Lung (tissue), 11 donors: ENCODE measurements at regions not wholly inside any gene's neighbourhood (a gene's known extent, or its start where the extent isn't known, plus 50 kb on each side); places are given as distances from the start of the nearest gene placed in this dataset.

Experiments used
- ATAC-seq: fragments of 200-7000 bp; cut with Tn5 transposase; one replicate; pipeline ENCODE4 v1.9.1; 2020; ENCODE audit warnings: moderate number of reproducible peaks; ENCODE audit not compliant: insufficient read depth, low FRiP score
- DNase-seq, 3 donors: peaks; one replicate each; pipeline ENCODE4 v3.0.0-alpha.2; 2013 to 2017
- H3K27ac ChIP-seq, 2 donors: one replicate each; pipeline ENCODE4 v1.5.1; 2013; ENCODE audit warnings: mild to moderate bottlenecking in 2 of 2, moderate library complexity in 2 of 2, control low read depth in 1 of 2, inconsistent platforms in 1 of 2, low read depth in 1 of 2, low read length in 1 of 2
- H3K27me3 ChIP-seq, 3 donors: one replicate each; pipeline ENCODE4 v1.5.1; 2013; ENCODE audit warnings: low read length in 2 of 3; ENCODE audit not compliant: control insufficient read depth in 3 of 3, insufficient read depth in 3 of 3
- H3K36me3 ChIP-seq, 4 donors: one replicate each; pipeline ENCODE4 v1.5.1; 2013; ENCODE audit warnings: low read length in 4 of 4, mild to moderate bottlenecking in 1 of 4, moderate library complexity in 1 of 4; ENCODE audit not compliant: control insufficient read depth in 4 of 4, insufficient read depth in 4 of 4
- H3K4me1 ChIP-seq, 5 donors: one replicate each; pipeline ENCODE4 v1.5.1; 2013; ENCODE audit warnings: low read length in 5 of 5, mild to moderate bottlenecking in 2 of 5, moderate library complexity in 1 of 5; ENCODE audit not compliant: control insufficient read depth in 5 of 5, insufficient read depth in 5 of 5
- H3K4me3 ChIP-seq: one replicate; pipeline ENCODE4 v1.5.1; 2013; ENCODE audit warnings: mild to moderate bottlenecking, control low read depth, moderate library complexity
- H3K9ac ChIP-seq, 2 donors: one replicate each; pipeline ENCODE4 v1.5.1; 2013; ENCODE audit warnings: low read length in 2 of 2, control low read depth in 1 of 2; ENCODE audit not compliant: insufficient read depth in 1 of 2
- H3K9me3 ChIP-seq, 4 donors: one replicate each; pipeline ENCODE4 v1.5.1; 2013; ENCODE audit warnings: low read length in 3 of 4, mild to moderate bottlenecking in 1 of 4, moderate library complexity in 1 of 4; ENCODE audit not compliant: control insufficient read depth in 4 of 4, insufficient read depth in 3 of 4
- CTCF ChIP-seq: IDR thresholded peaks from 2 replicates; pipeline ENCODE4 v1.5.1; 2012; ENCODE audit warnings: mild to moderate bottlenecking; ENCODE audit errors: control extremely low read depth, extremely low read depth
- WGBS, 2 donors: extraction: QIAGEN DNeasy Blood & Tissue Kit; methylation state at CpG; one replicate each; pipeline ENCODE4 v1.1.7; 2013; 5-methylcytosine and 5-hydroxymethylcytosine counted together
- donor health status: control.
- donor health status: control.
- donor health status: Bipolar disorder and iron deficiency.
- donor health status: healthy.
- donor health status: DM: yes; HTN: yes; CAD: no.

DNA sequence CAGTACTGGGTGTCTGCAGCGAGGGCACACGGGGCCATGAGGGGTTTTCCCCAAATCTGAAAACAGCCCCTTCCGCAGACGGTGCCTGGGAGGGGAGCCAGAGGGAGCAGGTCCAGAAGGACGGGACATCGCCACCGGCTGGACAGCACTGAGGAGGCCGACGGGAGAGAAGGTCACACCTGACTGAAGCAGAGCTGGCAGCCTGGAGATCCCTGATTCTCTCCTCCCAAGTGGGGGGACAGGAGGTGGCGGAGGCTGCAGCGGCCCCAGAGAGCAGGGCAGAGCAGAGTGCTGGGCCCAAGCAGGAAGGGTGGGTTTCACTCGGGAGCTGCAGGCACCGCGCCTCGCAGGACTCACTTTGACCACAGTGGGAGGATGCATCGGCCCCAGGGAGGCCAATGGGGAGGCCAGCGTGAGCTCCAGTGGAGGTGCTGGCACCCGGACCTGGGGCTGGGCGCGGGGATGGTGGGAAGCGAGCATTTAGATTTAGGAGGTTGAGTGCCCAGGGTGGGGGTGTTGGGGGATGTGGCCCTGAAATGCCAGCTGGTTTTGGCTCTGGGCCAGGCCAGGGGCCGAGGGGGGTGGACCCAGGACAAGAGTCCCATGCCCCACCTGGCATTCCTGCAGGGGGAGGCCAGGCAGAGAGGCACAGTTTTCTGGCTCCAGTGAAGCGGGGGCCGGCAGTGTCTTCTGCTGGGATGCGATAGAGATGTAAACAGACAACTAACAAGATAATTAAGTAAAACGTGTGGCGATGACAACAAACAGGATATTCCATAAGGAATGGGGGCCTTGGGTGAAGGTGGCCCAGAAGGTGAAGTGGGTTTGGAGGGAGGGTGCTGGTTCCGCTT lies 92.3 kb upstream of the FGF3 start:
- ATAC-seq (no peak), DNase-seq (peak in 1 of 3 donors; percentile 12)
- Histone ChIP-seq H3K9ac (no peak overlapping the region), H3K36me3 (no peaks in the 10 kb centered on the region), H3K9me3 (no peaks in the 10 kb centered on the region), H3K4me1 (peaks cover 0 to 15% (median 10%) of the 10 kb centered on the region in 5 donors), H3K27ac (no peak overlapping the region), H3K27me3 (no peaks in the 10 kb centered on the region), H3K4me3 (no peak overlapping the region)
- TF ChIP-seq CTCF: no peak
- WGBS, 2 donors: 65 to 83% methylated on average over 28 of the region's 28 CpGs

GRCh38 chr11:69912161-69912910 lies 93.1 kb upstream of the FGF3 start:
- H3K27ac ChIP-seq: no peak overlapping the region
- no peaks in the 10 kb centered on the region for H3K36me3 ChIP-seq
- ATAC-seq: no peak
- no peak overlapping the region for H3K4me3 ChIP-seq
- no peak overlapping the region for H3K9ac ChIP-seq
- WGBS, 2 donors: 83 to 87% methylated on average over 19 to 22 of the region's 22 CpGs
- H3K27me3 ChIP-seq: peaks cover 0 to 2% (median 0%) of the 10 kb centered on the region in 3 donors
- no peak for TF ChIP-seq CTCF
- peaks cover 0 to 15% (median 10%) of the 10 kb centered on the region in 5 donors for H3K4me1 ChIP-seq
- DNase-seq: peak in 1 of 3 donors; percentile 8
- no peaks in the 10 kb centered on the region for H3K9me3 ChIP-seq

DNA sequence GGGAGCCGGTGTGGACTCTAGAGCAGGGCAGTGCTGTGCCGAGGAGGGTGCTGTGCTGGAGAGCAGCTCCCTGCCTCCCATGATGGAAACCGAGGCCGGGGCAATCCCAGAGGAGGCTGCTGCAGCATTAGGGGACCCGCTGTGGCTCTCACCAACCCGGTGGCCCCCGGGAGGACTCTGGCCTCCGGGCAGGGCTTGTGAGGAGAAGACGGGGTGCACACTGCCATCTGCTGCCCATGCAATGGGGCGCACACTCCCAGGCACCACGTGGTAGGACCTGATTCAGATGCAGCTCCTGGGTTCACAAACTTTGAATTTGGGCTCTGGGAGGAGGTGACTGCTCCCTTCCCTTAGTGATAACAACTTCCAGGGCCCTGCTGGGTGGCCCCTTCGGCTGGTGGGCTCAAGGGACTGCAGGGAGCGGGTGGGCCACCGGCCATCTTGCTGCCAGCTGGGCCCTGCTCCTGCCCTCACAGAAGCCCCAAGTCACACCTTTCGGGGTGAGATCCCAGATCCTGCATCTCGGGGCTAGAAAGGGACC lies 93.8 kb upstream of the FGF3 start:
- Histone ChIP-seq H3K27me3 (peaks cover 0 to 5% (median 0%) of the 10 kb centered on the region in 3 donors), H3K4me1 (peaks cover 0 to 15% (median 10%) of the 10 kb centered on the region in 5 donors), H3K27ac (no peak overlapping the region), H3K9me3 (no peaks in the 10 kb centered on the region), H3K36me3 (no peaks in the 10 kb centered on the region), H3K9ac (no peak overlapping the region), H3K4me3 (no peak overlapping the region)
- 54 to 66% methylated on average over 11 to 16 of the region's 16 CpGs for WGBS, 2 donors
- TF ChIP-seq CTCF: no peak
- DNase-seq (peak in 1 of 3 donors; percentile 21), ATAC-seq (no peak)
